Activated CD8-positive, alpha-beta memory T cell treated with anti-CD3 and anti-CD28 coated beads, Interleukin-2, amount 50 U/mL, for 24 hours (primary cell): ENCODE measurements at regions not wholly inside any gene's neighbourhood (a gene's known extent, or its start where the extent isn't known, plus 50 kb on each side); places are given as distances from the start of the nearest gene placed in this dataset.

Experiments used
- DNase-seq: peaks from one replicate; pipeline ENCODE4 v3.0.0-alpha.2; 2020; ENCODE audit errors: extremely low read depth

DNA sequence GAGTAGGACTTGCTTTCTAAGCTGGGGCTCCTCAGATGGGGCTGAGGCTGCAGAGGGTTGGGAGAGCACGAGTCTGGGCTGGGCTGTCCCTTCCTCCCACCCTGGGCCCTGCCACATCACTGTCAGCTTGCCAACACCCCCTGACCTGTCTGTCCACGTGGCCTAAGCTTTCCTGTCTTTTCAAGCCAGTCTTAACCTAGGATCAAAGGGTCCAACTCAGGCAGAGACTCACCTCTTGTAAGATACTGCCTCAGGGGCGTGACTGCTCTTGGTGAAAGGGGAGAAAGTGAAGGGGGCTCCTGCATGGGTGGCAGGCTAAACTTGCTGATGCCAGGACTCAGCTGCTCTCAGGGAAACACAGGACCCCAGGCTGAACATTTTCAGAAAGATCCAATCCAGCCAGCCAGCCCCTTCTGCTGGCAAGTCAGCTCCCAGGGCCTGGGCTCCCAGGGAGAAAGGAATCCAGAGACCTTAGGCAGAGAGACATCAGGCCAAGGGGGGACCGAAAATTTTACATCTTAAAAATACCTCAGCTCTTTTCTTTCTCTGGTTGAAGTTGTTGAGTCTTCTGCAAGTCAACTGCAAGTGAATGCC, 144.2 kb upstream of the ID2 start:
- no peak for DNase-seq

DNA sequence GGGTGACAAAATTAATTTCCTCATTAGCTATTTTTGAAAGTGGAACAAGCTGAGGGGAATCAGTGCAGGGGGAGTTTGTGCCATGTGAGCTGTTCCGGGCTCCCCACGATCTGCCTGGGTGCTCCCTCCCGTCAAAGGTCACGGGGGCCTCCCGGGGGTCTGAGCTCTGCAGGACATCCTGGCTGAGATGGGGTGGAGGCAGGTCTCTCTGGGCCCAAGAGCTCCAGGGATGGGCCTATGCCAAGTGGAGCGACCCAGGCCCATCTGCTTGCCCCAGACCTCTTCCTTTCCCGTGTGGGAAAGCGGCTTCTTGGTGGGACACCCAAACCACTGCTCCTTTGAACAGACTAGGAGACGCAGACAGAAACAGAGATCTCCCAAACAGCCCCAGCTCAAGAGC, 143.3 kb upstream of the ID2 start:
- no peak for DNase-seq

GRCh38 chr2:8538931-8539621, 142.8 kb upstream of the ID2 start:
- DNase-seq: no peak

- DNase-seq: no peak
These were observed 141.9 kb upstream of the ID2 start for GRCh38 chr2:8539743-8540551.

- DNase-seq: no peak
These were observed 141.3 kb upstream of the ID2 start for GRCh38 chr2:8540552-8541055.

DNA sequence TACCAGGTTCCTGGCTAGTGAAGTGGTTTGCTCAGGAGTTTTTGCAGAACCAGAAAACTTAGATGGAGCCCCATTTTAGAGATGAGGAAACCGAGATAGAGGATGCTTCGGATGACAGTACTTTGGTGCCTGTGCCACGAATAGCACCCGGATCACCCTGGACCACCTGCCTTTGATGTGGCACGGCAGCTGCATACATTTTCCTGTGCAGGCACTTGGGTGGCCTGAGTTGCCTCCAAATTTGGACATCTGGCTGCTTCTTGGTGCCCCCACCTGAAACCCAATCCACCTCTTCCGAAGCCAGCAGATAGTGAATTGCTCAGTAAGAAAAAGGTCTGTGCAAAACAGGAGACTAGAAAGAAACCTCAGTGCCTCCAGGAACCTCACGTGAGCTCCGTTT, 140.6 kb upstream of the ID2 start:
- DNase-seq: no peak

DNA sequence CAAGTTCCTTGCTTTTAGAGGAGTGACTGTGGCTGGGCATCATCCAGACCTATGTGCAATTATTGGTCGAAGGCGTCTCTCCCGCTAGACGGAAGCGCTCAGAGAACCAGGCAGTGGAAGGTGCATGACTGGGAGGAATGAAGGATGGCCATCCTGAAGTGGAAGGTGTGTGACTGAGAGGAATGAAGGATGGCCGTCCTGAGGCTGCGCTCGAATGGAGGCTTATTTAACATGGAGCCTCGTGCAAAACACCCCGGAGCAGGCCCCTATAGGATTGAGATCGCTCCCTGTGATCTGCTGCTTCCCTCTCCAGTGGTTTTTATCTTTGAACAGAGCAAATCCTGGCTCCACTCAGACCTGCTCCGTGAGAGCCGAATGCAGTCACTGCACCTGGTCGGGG, 140.2 kb upstream of the ID2 start:
- no peak for DNase-seq

- DNase-seq: no peak
These were observed 139.3 kb upstream of the ID2 start for GRCh38 chr2:8542381-8543059.

GRCh38 chr2:8543060-8543382, 138.8 kb upstream of the ID2 start:
- no peak for DNase-seq

- DNase-seq: peak; percentile 42
These were observed 138.3 kb upstream of the ID2 start for GRCh38 chr2:8543383-8544170.

DNA sequence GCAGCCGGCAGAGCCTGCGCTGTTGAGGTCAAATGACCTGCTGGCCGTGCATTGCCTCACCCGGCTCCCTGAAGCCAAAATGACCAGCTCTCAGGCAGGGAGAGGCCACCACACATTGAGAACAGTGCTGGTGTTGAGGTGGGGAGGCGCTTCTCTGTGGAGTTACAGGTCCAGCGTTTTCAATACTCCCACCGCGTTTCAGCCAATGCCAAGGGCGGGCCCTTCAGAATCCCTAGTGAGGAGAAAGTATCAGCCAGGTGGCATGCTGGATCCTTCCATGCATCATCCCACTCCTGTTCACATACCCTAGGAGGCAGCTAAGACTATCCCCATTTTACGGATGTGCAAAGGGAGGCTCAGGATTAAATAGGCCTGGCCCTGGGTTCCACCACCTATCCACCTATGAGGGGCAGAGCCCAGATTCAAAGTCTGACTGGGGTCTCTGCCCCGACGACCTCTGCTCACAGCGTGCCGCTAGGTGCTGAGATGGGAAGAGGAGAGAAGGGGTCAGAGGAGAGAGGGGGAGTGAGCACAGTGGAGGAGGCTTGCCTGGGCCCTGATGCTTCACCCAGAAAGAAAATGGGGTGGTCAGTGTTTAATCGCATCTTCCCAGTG, 137.6 kb upstream of the ID2 start:
- no peak for DNase-seq

- DNase-seq: peak; percentile 78
These were observed 136.8 kb upstream of the ID2 start for GRCh38 chr2:8544786-8545694.

GRCh38 chr2:8545695-8546611, 135.9 kb upstream of the ID2 start:
- no peak for DNase-seq

DNA sequence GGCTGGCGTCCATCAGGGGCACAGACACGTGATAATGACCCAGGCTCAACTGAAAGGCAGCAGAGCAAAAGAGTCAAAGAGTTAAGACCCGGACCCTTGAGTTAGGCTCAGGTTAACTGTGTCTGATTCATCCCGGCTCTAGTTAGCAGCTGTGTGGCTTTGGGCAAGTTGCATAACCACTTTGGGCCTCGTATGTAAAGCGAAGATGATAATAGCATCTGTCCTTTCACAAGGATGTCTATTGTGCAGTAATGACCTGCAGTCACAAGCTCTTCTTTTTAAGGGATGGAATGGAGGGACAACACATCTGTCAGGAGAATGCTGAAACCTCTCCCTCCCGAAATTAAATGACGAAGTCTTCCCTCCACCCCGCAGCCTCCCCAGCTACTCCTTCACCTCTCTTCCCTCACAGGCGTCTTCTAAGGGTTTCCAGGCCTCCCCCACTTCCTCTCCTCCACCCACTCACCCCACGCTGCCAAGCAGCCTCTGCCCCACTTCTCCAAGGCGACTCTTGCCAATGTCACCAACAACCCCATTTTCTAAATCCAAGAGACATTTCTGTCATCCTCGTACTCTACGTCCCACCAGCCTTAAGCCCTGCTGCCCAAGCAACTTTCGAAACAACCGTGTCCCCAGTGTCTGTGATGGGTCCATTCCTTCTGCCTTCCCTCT, 135.1 kb upstream of the ID2 start:
- no peak for DNase-seq

DNA sequence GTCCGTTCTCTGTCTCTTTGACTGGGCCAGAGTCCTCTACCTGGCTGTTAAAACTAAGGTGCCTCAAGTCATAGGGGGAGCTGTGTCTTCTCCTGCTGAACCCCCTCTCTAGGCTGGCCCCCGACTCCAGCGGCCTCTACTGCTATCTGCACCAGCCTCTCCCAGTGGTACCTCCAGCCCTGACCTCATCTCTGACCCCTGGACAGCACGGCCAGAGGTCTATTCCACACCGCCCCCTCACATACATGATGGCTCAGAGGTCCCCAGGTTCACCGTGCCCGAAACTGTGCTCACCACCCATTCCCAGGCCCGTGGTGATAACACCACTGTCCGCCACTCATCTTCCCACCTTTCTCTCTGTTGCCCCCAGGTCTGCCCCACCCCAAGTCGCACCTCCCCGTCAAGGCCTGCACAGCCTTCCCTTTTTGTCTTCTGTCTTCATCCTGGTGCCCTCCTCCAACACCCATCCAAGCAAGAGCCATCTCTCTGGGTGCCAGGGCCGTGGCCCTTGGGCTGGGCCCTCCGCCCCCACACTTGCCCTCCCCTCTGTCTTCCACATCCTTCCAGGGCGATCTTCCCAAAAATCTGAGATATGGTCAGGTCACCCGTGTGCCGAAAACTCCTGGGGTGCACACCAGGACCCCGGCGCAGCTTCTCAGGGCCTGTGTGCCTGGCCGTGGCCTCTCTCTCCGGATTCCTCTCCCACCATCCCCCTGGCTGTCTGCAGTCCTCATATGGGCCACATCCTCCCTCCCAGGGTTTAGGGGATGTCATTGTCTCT, 134.4 kb upstream of the ID2 start:
- DNase-seq: no peak

- no peak for DNase-seq
These were observed 133.7 kb upstream of the ID2 start for GRCh38 chr2:8548065-8548618.

GRCh38 chr2:8548619-8549150, 133.2 kb upstream of the ID2 start:
- DNase-seq: no peak
